GM23338 (cell line): ENCODE measurements at regions not wholly inside any gene's neighbourhood (a gene's known extent, or its start where the extent isn't known, plus 50 kb on each side); places are given as distances from the start of the nearest gene placed in this dataset.
A peak's percentile ranks its signal among the peaks of the same experiment; 100 is the strongest.

Experiments
- CREB1 ChIP-seq: fragments of 250-450 bp; sonication (Bioruptor Pico); IDR thresholded peaks from 2 replicates; pipeline ENCODE4 v1.5.0; 2020; ENCODE audit warnings: low read depth, mild to moderate bottlenecking, moderate library complexity
- CTCF ChIP-seq, 2 experiments: fragments of 200-600 bp in 1 of 2; sonication (generic) in 1 of 2; conservative IDR thresholded peaks; 2 replicates each; pipeline versions ENCODE4 v1.5.1 to v1.6.1; 2016 to 2017; ENCODE audit warnings: antibody characterized with exemption in 2 of 2, low read depth in 2 of 2, mild to moderate bottlenecking in 2 of 2, moderate library complexity in 1 of 2
- EZH2 ChIP-seq: fragments of 200-600 bp; sonication (generic); IDR thresholded peaks from one replicate; pipeline ENCODE4 v1.8.0; 2017; ENCODE audit warnings: antibody characterized with exemption, mild to moderate bottlenecking, low read depth; ENCODE audit not compliant: unreplicated experiment
- JUNB ChIP-seq: IDR thresholded peaks from one replicate; pipeline ENCODE4 v1.6.1; 2016; ENCODE audit warnings: antibody characterized with exemption; ENCODE audit not compliant: unreplicated experiment
- NANOG ChIP-seq: IDR thresholded peaks from 2 replicates; pipeline ENCODE4 v1.6.1; 2016; ENCODE audit warnings: antibody characterized with exemption, borderline replicate concordance

DNA sequence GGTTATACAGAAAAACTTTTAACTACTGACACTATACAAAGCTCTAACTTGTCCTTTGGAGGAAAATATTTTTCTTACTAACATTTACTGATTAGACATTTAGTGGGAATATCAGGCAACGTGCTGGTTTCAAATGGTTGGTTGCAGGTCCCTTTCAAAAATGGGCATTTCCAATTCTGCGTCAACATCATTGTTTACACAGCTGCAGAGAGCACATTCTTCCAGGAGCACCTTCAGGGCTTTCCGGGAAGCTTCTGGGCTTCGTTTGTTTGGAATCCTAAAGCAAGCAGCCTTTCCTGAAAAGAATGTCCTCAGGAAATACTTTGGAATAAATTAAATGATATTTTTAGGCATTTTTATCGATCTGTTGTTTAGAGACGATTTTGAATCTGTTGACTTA, 289.7 kb downstream of the TRIML1 start:
- TF ChIP-seq CTCF (conservative IDR thresholded peaks at IDR 0.05; ENCODE audit: low read depth in 2 of 2), result no peak
- TF ChIP-seq EZH2, result no peak
- TF ChIP-seq JUNB, result no peak
- no peak for TF ChIP-seq CREB1 (CRISPR knock-in tag)
- TF ChIP-seq NANOG, result peak; percentile 65
